ENCODE measurements at regions not wholly inside any gene's neighbourhood (a gene's known extent, or its start where the extent isn't known, plus 50 kb on each side); places are given as distances from the start of the nearest gene placed in this dataset.

DNA sequence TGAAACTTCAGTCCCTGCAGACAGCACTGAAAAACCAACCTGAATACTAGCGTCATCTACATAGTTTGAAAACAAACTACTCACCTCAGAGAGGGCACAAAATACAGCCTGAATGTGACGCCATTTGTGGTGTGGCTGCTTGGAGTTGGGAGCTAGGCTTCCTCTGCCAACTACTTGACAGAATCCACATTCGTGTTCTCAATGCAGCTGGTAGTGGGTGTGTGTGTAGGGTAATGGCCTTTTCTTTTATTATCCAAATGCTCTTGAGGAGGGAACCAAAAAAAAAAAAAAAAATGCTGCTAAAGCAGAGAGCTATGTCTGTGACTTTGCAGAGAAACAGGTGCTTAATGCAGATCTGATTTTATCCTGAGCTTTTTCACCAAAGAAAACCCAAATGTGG, 207.8 kb downstream of the OTOR start:
- no peaks in the 10 kb centered on the region for H3K9me3 Mint-ChIP-seq (ENCODE audit: unreplicated experiment)
- H3K4me1 ChIP-seq: no peaks in the 10 kb centered on the region
- H3K27me3 Mint-ChIP-seq (ENCODE audit: insufficient read depth, unreplicated experiment): no peaks in the 10 kb centered on the region
- BruUV-seq (replicated peaks): no TSS peak
- no peaks in the 10 kb centered on the region for H3K36me3 Mint-ChIP-seq (ENCODE audit: insufficient read depth, unreplicated experiment)
- POLR2A ChIA-PET: no interaction called here
- intact Hi-C loops (cut with micrococcal nuclease; ENCODE audit: unreplicated experiment): no loop called here
- H3K27me3 ChIP-seq (replicated peaks; ENCODE audit: control insufficient read depth, insufficient read depth, low read length): no peaks in the 10 kb centered on the region
- no peaks in the 10 kb centered on the region for H3K9me3 ChIP-seq
- no peak overlapping the region for H3K4me3 ChIP-seq (ENCODE audit: low read depth, low read length)
- no peak for DNase-seq
- no peak overlapping the region for H3K27ac Mint-ChIP-seq (ENCODE audit: unreplicated experiment)
- CTCF ChIA-PET: no interaction called here
- no peak overlapping the region for H3K4me3 Mint-ChIP-seq (ENCODE audit: unreplicated experiment)
- TF ChIP-seq CTCF (IDR thresholded peaks at IDR 0.05; ENCODE audit: insufficient read depth in 1 of 2, low read depth in 1 of 2, low read length in 1 of 2, severe bottlenecking in 1 of 2, unreplicated experiment in 1 of 2): no peak
- H3K4me1 Mint-ChIP-seq (ENCODE audit: low read depth, unreplicated experiment): no peaks in the 10 kb centered on the region
- no peaks in the 10 kb centered on the region for H3K36me3 ChIP-seq (ENCODE audit: control insufficient read depth, insufficient read depth, low read length)

DNA sequence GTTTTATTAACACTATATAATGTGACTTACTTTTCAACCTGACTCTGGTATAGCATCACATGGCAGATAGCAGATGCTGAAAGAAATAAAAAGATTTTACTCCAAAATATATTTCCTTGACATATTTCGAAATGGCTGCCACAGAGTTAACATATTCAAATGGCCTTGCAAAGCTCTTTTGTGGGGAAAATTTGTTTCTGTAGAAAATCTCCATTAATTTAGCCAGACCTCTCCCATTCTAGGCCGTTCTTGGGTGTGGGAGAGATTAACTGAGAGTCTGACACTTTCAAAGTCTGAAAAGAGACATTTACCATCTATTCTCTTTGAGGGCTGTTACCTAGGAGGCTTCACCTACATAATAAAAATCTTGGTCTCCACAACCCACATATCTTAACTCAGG, 217.2 kb downstream of the OTOR start:
- intact Hi-C loops (cut with micrococcal nuclease; ENCODE audit: unreplicated experiment): no loop called here
- H3K27me3 ChIP-seq (replicated peaks; ENCODE audit: control insufficient read depth, insufficient read depth, low read length): no peaks in the 10 kb centered on the region
- TF ChIP-seq CTCF (IDR thresholded peaks at IDR 0.05; ENCODE audit: insufficient read depth in 1 of 2, low read depth in 1 of 2, low read length in 1 of 2, severe bottlenecking in 1 of 2, unreplicated experiment in 1 of 2): no peak
- POLR2A ChIA-PET: no interaction called here
- Mint-ChIP-seq H3K9me3 (ENCODE audit: unreplicated experiment) (peaks cover 10% of the 10 kb centered on the region), H3K4me1 (ENCODE audit: low read depth, unreplicated experiment) (no peaks in the 10 kb centered on the region), H3K4me3 (ENCODE audit: unreplicated experiment) (no peak overlapping the region), H3K36me3 (ENCODE audit: insufficient read depth, unreplicated experiment) (no peaks in the 10 kb centered on the region), H3K27ac (ENCODE audit: unreplicated experiment) (no peak overlapping the region), H3K27me3 (ENCODE audit: insufficient read depth, unreplicated experiment) (peaks cover 12% of the 10 kb centered on the region)
- no peaks in the 10 kb centered on the region for H3K4me1 ChIP-seq
- no peak for DNase-seq
- no peaks in the 10 kb centered on the region for H3K9me3 ChIP-seq
- CTCF ChIA-PET: no interaction called here
- BruUV-seq (replicated peaks): no TSS peak
- H3K36me3 ChIP-seq (ENCODE audit: control insufficient read depth, insufficient read depth, low read length): no peaks in the 10 kb centered on the region
- no peak overlapping the region for H3K4me3 ChIP-seq (ENCODE audit: low read depth, low read length)

GRCh38 chr20:16966276-16966880, 218.2 kb downstream of the OTOR start:
- Histone ChIP-seq H3K4me1 (no peaks in the 10 kb centered on the region), H3K36me3 (ENCODE audit: control insufficient read depth, insufficient read depth, low read length) (no peaks in the 10 kb centered on the region), H3K4me3 (ENCODE audit: low read depth, low read length) (no peak overlapping the region), H3K9me3 (no peaks in the 10 kb centered on the region), H3K27me3 (replicated peaks; ENCODE audit: control insufficient read depth, insufficient read depth, low read length) (no peaks in the 10 kb centered on the region)
- no peak for TF ChIP-seq CTCF (IDR thresholded peaks at IDR 0.05; ENCODE audit: insufficient read depth in 1 of 2, low read depth in 1 of 2, low read length in 1 of 2, severe bottlenecking in 1 of 2, unreplicated experiment in 1 of 2)
- intact Hi-C loops (cut with micrococcal nuclease; ENCODE audit: unreplicated experiment): no loop called here
- H3K9me3 Mint-ChIP-seq (ENCODE audit: unreplicated experiment): peaks cover 10% of the 10 kb centered on the region
- H3K4me1 Mint-ChIP-seq (ENCODE audit: low read depth, unreplicated experiment): no peaks in the 10 kb centered on the region
- H3K27me3 Mint-ChIP-seq (ENCODE audit: insufficient read depth, unreplicated experiment): peaks cover 18% of the 10 kb centered on the region
- H3K4me3 Mint-ChIP-seq (ENCODE audit: unreplicated experiment): no peak overlapping the region
- DNase-seq: no peak
- ChIA-PET POLR2A (no interaction called here), CTCF (no interaction called here)
- H3K36me3 Mint-ChIP-seq (ENCODE audit: insufficient read depth, unreplicated experiment): no peaks in the 10 kb centered on the region
- no peak overlapping the region for H3K27ac Mint-ChIP-seq (ENCODE audit: unreplicated experiment)
- no TSS peak for BruUV-seq (replicated peaks)

Data from Caco-2 (cell line).